ENCODE measurements at regions not wholly inside any gene's neighbourhood (a gene's known extent, or its start where the extent isn't known, plus 50 kb on each side); places are given as distances from the start of the nearest gene placed in this dataset.

DNA sequence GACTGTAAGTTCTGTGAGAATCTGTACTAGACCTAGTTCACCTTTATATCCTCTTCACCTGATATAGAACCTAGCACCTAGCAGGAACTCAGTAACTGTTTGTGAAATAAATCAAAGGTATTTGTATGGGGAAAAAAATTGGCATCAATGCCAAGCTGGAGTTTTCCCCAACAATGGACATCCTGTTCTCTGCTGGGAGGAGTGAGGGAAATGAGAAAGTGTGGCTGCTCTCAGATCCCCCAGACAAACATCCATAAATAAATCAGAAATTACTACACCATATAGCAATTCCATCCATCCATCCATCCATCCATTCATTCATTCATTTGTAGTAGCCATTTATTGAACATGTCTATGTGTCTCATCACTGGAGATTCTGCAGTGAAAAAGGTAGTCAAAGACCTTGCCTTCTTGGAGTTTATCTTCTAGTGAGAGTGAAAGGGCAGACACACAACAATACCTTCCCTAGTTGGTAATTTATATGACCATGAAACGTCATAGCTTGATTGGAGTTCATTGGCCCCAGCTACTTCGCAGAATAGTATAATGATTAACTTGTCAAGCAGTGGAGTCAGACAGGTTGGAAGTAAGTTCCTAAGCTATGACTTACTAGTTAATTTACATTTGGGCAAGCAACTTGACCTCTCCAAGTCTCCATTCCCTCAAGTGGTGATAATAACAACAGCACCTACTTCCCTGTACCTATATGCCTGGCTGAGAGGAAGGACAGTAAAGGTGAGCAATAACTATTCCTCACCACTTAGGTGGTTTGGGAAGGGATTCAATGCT lies 98.7 kb upstream of the KIT start:
- no peak for ATAC-seq
- no peaks in the 10 kb centered on the region for H3K36me3 ChIP-seq
- WGBS, 2 donors (ENCODE audit: low coverage in 1 of 2) = 76 to 78% methylated on average over 2 of the region's 2 CpGs
- H3K27me3 ChIP-seq = no peaks in the 10 kb centered on the region
- no peak overlapping the region for H3K27ac ChIP-seq
- H3K4me1 ChIP-seq = no peaks in the 10 kb centered on the region
- H3K9me3 ChIP-seq = no peaks in the 10 kb centered on the region
- no peak overlapping the region for H3K4me3 ChIP-seq
- TF ChIP-seq POLR2A (IDR thresholded peaks at IDR 0.05) (no peak), EP300 (IDR thresholded peaks at IDR 0.05) (no peak), POLR2AphosphoS5 (IDR thresholded peaks at IDR 0.05) (no peak)
- TF ChIP-seq, protein P1, sequence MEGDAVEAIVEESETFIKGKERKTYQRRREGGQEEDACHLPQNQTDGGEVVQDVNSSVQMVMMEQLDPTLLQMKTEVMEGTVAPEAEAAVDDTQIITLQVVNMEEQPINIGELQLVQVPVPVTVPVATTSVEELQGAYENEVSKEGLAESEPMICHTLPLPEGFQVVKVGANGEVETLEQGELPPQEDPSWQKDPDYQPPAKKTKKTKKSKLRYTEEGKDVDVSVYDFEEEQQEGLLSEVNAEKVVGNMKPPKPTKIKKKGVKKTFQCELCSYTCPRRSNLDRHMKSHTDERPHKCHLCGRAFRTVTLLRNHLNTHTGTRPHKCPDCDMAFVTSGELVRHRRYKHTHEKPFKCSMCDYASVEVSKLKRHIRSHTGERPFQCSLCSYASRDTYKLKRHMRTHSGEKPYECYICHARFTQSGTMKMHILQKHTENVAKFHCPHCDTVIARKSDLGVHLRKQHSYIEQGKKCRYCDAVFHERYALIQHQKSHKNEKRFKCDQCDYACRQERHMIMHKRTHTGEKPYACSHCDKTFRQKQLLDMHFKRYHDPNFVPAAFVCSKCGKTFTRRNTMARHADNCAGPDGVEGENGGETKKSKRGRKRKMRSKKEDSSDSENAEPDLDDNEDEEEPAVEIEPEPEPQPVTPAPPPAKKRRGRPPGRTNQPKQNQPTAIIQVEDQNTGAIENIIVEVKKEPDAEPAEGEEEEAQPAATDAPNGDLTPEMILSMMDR (IDR thresholded peaks at IDR 0.05) = no peak

DNA sequence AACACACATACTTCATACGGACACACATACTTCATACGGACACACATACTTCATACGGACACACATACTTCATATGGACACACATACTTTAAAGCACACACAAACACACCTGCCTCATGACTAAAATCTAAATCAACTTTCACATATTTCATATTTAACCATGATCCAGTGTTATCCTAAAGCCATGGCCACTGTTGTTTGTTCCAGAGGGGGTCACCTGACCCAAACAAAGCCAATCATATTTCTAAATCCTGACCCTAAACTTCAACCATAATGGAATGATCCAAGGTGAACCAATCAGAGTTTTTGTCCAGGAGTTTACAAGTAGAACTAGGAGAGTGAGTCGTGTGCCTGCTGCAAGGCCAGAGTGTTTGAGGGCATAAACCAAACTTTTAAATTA lies 97.2 kb upstream of the KIT start:
- ATAC-seq = no peak
- TF ChIP-seq EP300 (IDR thresholded peaks at IDR 0.05) (no peak), POLR2AphosphoS5 (IDR thresholded peaks at IDR 0.05) (no peak), POLR2A (IDR thresholded peaks at IDR 0.05) (no peak)
- TF ChIP-seq, protein P1 (IDR thresholded peaks at IDR 0.05) = no peak
- Histone ChIP-seq H3K9me3 (no peaks in the 10 kb centered on the region), H3K4me1 (no peaks in the 10 kb centered on the region), H3K4me3 (no peak overlapping the region), H3K27ac (no peak overlapping the region), H3K27me3 (no peaks in the 10 kb centered on the region), H3K36me3 (no peaks in the 10 kb centered on the region)
- 20 to 44% methylated on average over 2 to 4 of the region's 4 CpGs for WGBS, 2 donors (ENCODE audit: low coverage in 1 of 2)

DNA sequence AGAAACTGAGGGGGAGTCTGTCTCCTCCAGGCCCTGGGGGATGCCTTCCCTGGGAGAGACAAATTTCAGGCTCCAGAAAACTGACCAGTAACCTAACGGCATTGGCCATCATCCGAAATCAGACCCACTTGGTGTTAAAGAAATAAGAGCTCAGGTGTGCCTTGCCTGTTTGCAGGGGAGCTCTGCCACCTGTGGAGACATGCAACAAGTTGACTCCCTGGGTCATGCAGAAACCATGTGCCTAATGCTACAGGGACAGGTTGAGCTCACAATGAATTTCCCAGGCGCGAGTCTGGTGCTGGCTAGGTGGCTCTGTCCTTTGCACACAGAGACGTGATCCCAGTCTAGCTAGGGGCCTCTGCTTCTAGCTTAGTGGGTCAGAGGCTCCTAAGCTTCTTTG lies 95.8 kb upstream of the KIT start:
- WGBS, 2 donors (ENCODE audit: low coverage in 1 of 2) = 75 to 92% methylated on average over 2 of the region's 5 CpGs
- H3K27me3 ChIP-seq = no peaks in the 10 kb centered on the region
- no peaks in the 10 kb centered on the region for H3K36me3 ChIP-seq
- ATAC-seq = no peak
- no peak for TF ChIP-seq EP300 (IDR thresholded peaks at IDR 0.05)
- TF ChIP-seq, protein P1 (IDR thresholded peaks at IDR 0.05) = no peak
- no peak for TF ChIP-seq POLR2AphosphoS5 (IDR thresholded peaks at IDR 0.05)
- no peak for TF ChIP-seq POLR2A (IDR thresholded peaks at IDR 0.05)
- H3K27ac ChIP-seq = no peak overlapping the region
- no peak overlapping the region for H3K4me3 ChIP-seq
- no peaks in the 10 kb centered on the region for H3K9me3 ChIP-seq
- no peaks in the 10 kb centered on the region for H3K4me1 ChIP-seq

DNA sequence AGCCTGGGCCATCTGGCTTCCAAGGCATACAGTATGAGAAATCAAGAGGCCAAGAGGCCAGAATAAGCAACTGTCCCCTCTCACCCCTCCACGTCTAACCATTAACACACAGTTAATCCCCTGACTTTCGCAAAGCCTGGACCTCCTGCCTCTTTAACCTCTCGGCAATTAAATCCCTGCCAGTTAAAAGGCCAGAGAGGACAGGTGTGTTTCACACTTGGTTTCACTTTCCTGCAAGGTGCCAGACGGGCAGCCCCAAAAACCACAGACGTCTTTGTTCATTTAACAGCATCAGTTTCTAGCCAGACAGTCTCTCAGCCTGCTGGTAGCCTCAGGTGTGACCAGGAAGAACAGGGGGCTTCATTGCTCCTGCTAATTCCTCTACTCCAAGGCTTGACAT lies 91.1 kb upstream of the KIT start:
- Histone ChIP-seq H3K4me3 (no peak overlapping the region), H3K36me3 (no peaks in the 10 kb centered on the region), H3K9me3 (no peaks in the 10 kb centered on the region), H3K27me3 (no peaks in the 10 kb centered on the region), H3K4me1 (peaks cover 0 to 13% (median 7%) of the 10 kb centered on the region in 3 donors), H3K27ac (no peak overlapping the region)
- no peak for ATAC-seq
- 67 to 82% methylated on average over 1 to 2 of the region's 5 CpGs for WGBS, 2 donors (ENCODE audit: low coverage in 1 of 2)
- TF ChIP-seq, protein P1 (IDR thresholded peaks at IDR 0.05) = no peak
- TF ChIP-seq POLR2A (IDR thresholded peaks at IDR 0.05) = no peak
- no peak for TF ChIP-seq POLR2AphosphoS5 (IDR thresholded peaks at IDR 0.05)
- TF ChIP-seq EP300 (IDR thresholded peaks at IDR 0.05) = no peak

DNA sequence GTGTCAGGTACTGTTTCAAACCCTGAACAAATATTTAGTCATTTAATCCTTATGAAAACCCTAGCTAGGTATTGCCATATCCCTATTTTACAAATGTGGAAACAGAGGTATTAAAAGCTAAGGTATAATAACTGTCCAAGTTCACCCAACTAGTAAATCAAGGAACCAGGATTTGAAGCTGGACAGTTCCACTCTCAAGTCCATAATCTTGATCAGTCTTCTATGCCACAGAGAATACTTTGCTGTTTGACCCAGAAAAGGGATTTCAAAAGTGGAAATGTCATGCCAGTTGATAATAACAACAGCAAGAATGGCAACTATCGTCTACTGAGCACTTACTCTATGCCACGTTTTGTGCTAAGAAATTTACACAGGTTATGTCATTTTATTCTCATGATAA lies 90.4 kb upstream of the KIT start:
- Histone ChIP-seq H3K27ac (no peak overlapping the region), H3K4me1 (peaks cover 0 to 13% (median 7%) of the 10 kb centered on the region in 3 donors), H3K4me3 (no peak overlapping the region), H3K9me3 (no peaks in the 10 kb centered on the region), H3K36me3 (no peaks in the 10 kb centered on the region), H3K27me3 (no peaks in the 10 kb centered on the region)
- TF ChIP-seq POLR2A (IDR thresholded peaks at IDR 0.05) = no peak
- TF ChIP-seq POLR2AphosphoS5 (IDR thresholded peaks at IDR 0.05) = no peak
- TF ChIP-seq, protein P1 (IDR thresholded peaks at IDR 0.05) = no peak
- no peak for TF ChIP-seq EP300 (IDR thresholded peaks at IDR 0.05)
- ATAC-seq = no peak
- WGBS, 2 donors (ENCODE audit: low coverage in 1 of 2) = 56 to 96% methylated on average over 2 of the region's 2 CpGs
